ENCODE measurements at regions not wholly inside any gene's neighbourhood (a gene's known extent, or its start where the extent isn't known, plus 50 kb on each side); places are given as distances from the start of the nearest gene placed in this dataset.

- TF ChIP-seq CTCF (IDR thresholded peaks at IDR 0.05) (no peak), POLR2AphosphoS5 (IDR thresholded peaks at IDR 0.05; ENCODE audit: low read depth, low read length) (no peak), REST (IDR thresholded peaks at IDR 0.05; ENCODE audit: insufficient read depth in 1 of 2, low read depth in 2 of 2, low read length in 1 of 2) (no peak), TCF7L2 (IDR thresholded peaks at IDR 0.05; ENCODE audit: low read depth, low read length) (no peak), SIN3A (IDR thresholded peaks at IDR 0.05; ENCODE audit: borderline replicate concordance, insufficient read depth, low read depth, low read length) (no peak)
Observed at GRCh38 chr7:42685911-42686310, 226.0 kb downstream of the C7orf25 start.
